GM21381 (cell line): ENCODE measurements at regions not wholly inside any gene's neighbourhood (a gene's known extent, or its start where the extent isn't known, plus 50 kb on each side); places are given as distances from the start of the nearest gene placed in this dataset.
A peak's percentile ranks its signal among the peaks of the same experiment; 100 is the strongest.

Experiments
- ATAC-seq: cut with Tn5 transposase; IDR thresholded peaks from one replicate; pipeline ENCODE4 v1.9.1; 2021; ENCODE audit warnings: mild to moderate bottlenecking, moderate library complexity; ENCODE audit not compliant: unreplicated experiment

DNA sequence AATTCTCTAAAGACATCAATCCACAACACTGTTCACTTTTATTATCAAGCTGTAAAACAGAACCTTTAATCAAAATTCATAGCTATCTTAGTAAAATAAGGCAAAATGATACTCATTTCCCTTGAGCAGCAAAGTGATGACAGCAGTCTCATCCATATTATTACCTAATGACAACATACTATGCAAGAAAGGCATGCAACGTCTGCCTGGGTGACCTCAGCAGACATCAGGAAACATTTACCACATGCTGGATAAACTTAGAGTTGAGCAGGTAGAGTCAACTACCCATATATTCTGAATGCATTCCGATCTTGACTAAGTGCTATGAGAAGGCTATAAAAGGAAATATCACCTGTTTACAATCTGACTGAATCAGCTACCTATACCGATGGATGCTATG, 145.1 kb downstream of the SIPA1L2 start:
- no peak for ATAC-seq

DNA sequence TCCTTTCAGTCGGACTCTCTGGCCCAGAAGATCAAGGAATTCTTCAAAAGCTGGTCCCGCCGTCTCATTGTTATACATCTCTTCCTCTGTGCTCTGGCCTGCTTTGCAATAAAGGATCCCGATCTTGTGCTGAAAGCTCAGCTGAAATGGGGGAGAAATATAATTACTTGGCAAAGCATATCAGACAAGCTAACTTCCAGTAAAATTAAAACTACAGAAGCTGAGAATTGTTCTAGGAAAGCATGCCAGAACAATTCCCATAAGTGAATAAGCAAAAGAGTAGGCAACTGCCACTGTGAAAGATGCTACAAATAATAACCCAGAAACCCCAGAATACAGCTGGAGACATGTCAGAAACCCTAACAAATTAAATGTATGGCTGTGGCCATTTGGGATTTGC, 146.1 kb downstream of the SIPA1L2 start:
- no peak for ATAC-seq

DNA sequence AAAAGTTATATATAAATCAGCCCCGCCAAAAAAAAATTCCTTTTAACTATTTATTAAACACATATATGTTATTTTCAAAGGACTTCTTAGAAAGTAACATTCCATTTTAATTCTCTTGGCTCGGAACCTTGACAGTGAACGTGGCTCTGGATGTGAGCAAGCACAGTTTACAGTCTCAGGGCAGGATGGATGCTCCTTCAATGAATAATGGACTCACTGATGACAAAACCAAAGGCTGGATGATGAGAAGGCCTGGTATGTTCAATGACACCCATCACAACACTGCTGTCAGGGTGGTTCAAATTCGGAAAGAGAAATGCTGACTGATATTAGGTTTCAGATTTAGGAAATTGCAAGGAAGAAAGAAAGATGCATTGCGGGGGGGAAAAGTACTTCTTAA, 148.8 kb downstream of the SIPA1L2 start:
- no peak for ATAC-seq

DNA sequence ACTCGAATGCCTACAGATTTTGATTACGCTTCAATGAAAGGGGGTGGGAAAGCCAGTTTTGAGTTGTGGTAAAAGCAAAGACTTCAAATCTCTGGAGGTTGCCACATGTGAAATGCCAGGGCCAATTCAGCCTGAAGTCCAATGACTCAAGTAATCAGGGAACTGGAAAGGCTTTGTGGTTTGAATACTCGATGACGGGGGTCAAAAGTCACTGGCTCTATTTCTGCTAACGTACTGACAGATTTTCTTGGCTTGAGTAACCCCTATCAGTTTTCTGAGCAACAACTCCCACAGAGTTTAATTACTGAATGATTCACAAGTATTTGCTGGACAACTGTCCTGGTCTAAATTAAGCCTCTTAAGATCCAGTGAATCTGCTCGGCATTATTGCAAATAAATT, 152.2 kb downstream of the SIPA1L2 start:
- ATAC-seq, result no peak

DNA sequence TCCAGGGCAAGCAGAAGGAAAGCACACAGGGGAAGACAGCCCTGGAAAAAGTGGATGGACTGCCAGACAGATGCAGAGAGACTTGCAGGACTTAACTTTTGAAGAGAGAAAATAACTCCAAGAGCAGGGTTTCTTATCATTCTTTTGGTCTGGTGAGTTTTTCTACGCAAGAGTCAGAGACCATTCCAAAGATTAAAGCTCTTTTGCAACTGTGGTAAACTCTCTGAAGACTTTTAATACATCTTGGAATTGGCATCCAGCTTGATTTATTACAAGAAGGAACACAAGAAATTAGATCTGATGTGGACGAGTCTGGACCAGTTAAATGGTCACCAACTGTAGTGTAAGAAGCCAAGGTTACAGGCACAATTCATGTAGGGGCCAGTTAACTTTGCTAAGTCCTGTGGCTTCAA, 153.4 kb downstream of the SIPA1L2 start:
- ATAC-seq, result no peak

DNA sequence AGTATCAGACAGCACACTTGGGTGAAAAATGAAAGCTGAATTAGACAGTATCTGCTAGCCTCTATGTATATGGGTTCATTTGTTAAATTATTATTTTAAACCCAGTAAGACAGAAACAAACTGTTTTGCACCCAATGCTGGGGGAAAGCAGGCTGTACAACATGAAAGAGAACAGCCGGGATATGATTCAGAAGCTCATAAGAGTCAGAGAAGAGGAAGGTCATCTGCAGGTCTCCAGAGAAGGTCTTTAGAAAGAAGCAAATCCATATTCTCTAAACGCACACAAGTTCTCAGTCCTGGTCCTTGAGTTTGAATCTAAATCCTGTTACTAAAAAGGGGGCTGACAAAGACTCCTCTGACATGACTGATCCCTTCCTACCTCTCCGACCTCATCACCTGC, 155.1 kb downstream of the SIPA1L2 start:
- ATAC-seq, result no peak

DNA sequence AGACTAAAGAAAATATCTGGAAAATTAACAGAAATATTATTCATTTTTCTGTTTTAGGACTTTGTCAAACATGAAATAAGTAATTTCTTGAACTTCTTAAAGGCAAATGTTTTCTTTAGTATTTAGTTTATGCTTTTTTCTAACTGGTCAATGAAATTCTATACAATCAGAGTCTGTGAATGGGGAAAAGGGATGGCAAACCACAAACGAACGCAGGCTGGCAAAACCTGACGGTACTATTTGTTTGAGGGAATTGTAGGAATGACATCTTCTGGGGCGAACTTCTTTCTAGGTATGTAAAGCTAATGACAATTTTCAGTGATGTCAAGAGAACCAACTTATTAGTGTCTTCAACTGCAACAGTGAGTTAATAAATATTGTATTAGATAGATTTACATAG, 156.0 kb downstream of the SIPA1L2 start:
- ATAC-seq, result no peak

DNA sequence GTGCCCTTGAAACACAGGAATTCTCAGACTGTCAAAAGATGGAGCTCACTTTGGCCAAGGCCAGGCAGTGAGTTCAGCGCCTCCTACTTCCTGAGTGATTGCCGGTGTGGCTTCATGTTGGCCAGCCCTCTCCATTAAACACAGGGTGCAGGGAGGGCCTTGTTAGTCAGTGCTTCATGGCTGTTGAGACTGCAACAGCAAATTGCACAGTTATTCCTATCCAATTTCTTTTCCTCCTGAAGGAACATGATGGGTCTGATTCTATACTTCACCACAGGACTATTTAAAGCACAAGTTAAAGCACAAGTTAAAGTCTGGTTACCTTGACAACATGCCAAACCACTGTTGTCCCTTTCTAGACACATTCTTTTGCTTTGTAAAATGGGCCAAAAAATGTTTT, 156.6 kb downstream of the SIPA1L2 start:
- ATAC-seq, result no peak

DNA sequence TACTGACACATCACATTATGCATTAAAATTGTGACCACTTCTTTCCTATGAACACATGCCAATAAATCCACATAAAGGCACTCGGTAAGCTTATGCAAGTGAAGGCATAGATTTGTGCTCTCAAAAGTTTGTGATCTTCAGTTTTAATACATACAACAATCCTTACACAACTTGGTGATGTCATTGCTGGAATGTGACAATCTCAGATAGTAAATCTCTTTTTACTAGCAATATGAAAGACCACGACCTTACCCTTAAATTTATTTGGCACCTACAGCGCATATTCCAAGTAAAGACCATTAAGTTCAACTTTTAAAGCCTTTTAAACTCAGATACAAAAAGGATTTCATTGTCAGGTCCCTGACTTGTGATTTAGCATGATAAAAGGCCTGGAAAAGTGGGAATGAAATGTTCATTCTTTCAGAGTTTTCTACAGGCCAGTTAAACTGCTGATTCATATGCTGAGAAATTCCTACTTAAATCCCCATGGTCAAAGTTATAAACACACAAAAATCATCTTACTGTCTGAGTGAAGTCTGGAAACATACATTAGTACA, 157.4 kb downstream of the SIPA1L2 start:
- no peak for ATAC-seq

DNA sequence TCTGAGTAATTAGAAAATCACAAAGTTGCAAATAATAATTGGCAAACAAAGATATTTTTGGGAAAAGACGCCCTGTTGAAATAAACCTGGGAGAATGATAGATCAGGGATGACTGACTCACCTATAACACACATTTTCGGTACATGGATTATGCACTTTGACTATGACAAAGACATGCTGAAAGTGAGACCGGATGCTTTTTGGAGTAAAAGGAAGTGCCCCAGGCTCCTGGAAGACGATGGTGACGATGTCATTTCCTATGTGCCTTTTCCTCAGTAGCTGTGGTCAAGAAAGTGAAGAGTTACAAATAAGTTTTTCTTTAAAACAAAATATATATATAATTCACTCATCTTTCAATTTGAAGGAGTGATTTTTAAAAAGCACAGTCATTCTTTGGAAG, 158.7 kb downstream of the SIPA1L2 start:
- ATAC-seq, result no peak

DNA sequence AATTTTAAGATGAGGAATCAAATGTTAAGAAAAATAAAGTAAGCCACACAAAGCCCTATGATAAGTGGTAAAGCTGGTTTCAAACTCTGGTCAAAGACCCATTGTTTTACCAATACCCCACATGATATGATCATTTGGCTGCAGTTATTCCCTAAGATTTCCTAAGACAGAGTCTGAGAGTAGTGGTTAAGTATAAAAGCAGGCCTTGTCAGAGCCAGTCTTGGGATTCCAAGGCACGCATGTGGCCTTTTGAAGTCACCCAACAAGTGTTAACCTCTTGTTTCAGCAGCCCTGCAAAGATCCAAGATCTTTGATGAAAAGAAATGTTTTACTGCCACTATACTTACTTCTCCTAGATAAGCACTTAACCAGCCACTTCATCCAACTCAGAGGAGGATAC, 159.2 kb downstream of the SIPA1L2 start:
- ATAC-seq, result no peak

DNA sequence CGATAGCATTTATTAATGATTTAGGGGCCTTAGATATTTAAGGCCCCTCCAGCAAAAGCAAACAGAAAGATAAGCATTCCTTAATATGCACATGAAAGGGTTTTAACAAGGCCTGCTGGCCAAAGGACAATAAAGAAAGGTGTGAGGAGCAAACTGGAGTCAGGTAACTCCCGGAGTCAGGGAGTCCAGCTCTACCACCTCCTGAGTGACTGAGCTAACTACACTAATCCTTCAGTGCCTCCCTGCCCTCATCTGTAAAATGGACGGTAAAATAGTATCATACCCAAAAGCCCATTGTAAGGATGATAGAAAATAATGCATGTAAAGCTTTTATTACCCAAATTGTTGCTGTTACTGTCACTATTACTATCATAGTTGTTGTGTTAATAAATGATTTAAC, 161.7 kb downstream of the SIPA1L2 start:
- ATAC-seq, result no peak

DNA sequence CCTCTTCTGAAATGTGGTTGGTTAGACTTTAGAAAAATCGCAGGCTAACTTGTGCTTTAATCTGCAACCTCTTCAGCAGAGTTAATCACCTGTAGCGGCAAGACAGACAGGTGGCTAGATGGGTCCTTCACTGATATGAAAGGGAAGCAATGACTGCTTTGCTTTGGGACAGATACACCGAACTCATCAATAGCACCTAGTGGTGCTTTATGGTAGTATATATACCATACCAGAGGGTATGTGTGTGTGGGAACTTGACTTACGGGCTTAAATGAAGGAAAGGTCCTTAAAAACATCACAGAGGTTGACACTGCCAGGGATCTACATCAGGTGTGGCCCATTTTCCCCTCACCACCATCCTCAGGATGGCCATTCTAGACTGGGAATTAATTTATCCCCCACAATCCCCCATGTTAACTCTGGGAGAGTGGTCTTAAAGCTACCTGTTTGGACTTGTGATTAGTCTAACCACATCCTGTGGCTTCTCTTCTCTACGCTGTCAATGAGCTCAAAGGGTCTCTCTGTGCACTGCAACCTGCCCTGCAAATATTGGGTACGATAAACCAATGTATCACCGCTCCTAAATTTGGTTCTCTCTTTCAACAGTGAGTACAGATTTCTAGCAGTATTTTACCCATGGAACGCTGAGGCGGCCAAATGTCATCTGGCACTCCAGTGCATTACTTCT, 162.7 kb downstream of the SIPA1L2 start:
- ATAC-seq, result no peak

DNA sequence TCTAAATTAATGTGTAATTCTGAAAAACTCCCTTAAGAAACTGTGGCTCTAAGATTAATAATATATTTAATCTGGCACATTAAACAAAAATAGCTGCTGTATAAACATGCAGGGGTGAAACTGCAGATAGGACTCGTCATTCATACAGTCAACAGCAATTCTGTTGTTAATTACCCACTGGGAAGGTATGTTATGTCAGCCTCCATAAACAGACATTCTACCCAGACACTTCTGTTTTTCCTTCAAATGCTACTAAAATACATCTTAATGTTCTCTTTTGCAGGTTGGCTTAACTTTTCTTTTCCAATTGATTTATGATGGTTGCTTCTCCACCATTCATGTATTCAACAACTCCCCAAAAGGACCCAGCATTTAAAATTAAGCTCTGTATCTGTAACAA, 165.6 kb downstream of the SIPA1L2 start:
- ATAC-seq, result no peak

DNA sequence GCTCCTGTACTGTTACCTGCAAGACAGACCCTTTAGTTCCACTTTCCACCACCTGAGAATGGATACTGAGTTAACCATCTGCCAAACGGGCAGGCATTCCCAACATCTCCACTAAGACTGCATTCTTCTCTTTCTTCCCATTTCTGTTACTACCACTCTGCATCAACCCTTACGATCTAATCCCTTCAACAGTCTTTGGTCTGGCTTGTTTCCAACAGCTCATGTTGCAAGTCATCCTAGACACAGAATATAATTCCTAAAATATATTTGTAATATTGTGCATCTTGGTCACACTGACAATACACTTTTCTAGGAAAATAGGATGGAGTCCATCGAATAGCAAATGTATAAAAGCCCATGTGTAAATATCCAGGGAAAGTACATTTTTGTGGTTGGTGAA, 166.7 kb downstream of the SIPA1L2 start:
- no peak for ATAC-seq

DNA sequence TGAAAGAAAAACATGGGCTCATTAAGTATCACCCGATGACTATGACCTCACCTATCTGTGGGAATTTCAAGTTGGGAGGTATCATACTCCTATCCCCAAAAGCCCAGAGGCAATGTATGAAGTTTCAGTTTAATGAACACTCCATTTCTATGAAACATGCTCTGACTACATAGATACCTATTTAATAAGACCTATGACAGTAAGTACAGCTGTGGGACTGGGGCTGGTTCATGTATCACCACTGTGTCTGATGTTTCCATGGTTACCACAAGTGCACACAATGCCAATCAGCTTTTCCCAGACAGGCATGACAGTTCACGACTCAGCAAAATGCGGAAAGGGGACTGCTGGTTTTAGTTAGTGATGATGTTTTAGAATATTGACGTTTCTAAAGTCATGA, 167.7 kb downstream of the SIPA1L2 start:
- no peak for ATAC-seq

DNA sequence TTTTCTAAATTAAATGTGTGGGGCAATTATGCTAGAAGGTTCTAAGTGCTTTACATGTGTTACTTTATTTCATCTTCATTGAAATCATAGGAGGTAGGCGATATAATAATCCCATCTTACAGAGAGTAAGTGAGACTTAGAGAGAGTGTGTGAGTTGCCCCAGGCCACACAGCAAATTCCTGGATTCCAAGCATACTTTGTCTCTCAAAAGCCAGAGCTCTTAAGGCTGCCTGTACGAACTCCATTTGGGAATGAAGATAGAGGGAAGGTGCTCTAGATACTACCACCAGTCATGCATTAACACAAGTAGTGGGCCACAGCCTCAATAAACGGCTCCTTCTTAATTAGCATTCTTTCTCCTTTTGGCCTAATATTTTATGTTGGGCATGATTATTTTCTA, 170.1 kb downstream of the SIPA1L2 start:
- no peak for ATAC-seq

DNA sequence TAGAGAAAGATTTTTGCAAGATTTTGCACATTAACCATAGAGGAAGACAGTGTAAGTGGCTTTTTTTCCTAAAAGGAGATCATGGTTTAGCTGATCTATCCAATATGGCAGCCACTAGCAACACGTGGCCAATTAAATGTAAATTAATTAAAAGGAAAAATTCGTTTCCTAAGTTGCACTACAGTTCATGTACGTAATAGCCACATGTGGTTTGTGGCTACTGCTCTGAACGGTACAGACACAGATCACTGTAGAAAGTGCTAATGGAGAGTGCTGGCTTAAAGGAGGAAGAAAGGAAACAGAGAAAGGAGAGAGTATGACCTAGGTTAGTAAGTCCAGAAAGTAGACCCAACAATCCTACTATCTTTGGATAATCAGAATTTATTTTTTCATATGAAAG, 170.8 kb downstream of the SIPA1L2 start:
- ATAC-seq, result peak; percentile 46

DNA sequence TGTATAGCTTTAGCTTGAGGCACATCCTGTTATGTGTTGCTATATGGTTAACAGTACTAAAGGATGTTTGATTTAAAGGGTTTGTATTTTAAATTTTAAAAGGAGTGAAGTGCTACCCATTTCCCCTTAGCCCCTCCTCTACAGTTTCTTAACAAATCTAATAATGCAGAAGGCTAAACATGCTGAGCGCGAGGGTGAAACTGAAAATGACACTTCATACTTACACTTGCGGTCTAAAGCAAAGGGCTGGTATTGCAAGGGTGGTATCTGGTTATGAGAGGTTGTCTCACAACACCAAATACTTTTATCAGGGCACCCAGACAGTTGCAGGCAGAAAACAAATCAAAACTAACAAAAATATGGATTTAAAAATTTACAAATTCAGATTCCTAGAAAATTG, 172.3 kb downstream of the SIPA1L2 start:
- peak; percentile 99 for ATAC-seq

DNA sequence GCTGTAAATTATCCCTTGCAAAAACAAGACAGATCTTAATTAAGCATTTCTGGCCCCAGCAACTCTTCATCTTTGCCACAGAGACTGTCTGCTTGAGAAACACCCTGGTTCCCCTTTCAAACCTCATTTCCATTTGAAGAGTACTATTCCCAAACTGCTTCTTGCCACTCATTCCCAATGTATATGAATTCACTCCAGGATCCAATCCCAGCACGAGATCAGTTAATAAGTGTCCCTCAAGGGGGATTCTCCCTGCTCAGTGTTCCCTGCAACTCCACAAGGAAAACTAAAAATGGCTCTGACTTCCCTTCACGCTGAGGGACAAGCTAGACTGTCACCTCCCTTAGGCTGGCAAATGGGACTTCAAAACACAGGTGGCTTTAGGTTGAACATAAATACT, 173.2 kb downstream of the SIPA1L2 start:
- no peak for ATAC-seq

DNA sequence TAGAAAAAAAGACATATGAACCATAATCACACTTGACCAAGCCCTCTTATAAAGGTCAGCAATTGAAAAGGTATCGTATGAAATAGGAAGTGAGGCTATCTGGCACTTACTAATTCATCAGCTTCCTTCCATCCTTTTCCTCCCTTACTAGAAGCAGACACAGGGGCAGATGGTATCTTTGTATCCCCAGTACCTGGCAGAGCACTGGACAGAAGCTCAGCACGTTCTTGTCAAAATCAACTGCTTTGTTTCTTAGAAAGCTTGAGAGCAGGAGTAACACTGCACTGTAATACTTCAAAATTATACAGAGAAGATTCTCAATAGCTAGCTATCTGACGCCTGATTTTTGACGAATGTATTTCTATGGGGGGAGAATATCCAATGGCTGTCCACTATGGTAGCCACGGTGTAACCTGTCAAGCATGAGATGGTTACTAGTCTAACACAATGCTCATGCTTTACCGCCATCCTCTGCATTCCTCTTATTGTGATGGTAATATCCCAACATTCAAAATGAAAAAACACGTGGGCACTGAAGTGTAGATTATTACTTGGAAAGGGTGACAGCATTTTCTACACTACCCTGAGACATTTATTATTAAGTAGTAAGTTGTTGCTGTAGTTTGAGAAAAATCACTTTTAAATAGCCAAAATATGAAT, 175.6 kb downstream of the SIPA1L2 start:
- ATAC-seq, result no peak

DNA sequence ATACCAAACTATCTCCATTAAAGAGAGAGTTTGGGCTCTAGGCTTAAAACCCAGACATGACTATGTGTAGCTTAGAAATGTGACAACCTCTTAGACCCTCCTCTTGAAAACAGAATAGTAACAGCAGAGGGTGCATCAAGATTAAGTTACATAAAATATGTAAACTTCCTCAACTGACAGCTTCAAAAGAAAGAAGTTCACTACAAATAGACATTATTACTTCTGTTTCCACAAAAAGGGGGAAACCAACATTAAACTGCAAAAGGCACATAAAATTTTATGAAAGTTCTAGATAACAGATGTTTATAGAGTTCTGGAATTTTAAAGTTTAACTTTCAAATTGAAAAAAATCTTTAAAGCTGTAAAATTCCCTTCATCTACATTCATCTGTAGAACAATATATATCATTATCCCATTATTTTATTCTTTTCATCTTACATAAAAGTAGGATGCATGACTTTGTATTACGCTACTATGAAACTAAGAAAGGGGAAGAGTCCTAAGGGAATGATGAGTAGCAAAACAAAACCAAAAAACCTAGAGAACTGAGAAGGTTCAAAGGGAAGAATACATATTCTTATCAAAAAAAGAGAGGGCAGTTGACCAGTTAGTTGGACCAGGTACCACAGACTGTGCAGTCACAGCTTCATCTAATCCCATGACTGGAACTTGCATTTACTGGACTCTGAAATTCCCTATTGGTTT, 177.0 kb downstream of the SIPA1L2 start:
- ATAC-seq, result no peak
